ENCODE measurements at regions not wholly inside any gene's neighbourhood (a gene's known extent, or its start where the extent isn't known, plus 50 kb on each side); places are given as distances from the start of the nearest gene placed in this dataset.

- TF ChIP-seq POLR2AphosphoS5 (IDR thresholded peaks at IDR 0.05): no peak
- TF ChIP-seq CTCF (IDR thresholded peaks at IDR 0.05): no peak
These were observed 568.4 kb upstream of the CAMK1G start for GRCh38 chr1:209015092-209015491.

All from sigmoid colon (tissue), 4 donors.